Activated B cell treated with CpG ODN at 0.5 μM for 24 hours (primary cell): ENCODE measurements at regions not wholly inside any gene's neighbourhood (a gene's known extent, or its start where the extent isn't known, plus 50 kb on each side); places are given as distances from the start of the nearest gene placed in this dataset.

Experiments
- ATAC-seq: fragments of 200-7000 bp; cut with Tn5 transposase; one replicate; pipeline ENCODE4 v1.10.0; 2021; ENCODE audit warnings: low read depth, mild to moderate bottlenecking, moderate library complexity
- CTCF ChIA-PET: fragments of 350-600 bp; sonication (Branson Sonifier 250); formaldehyde crosslinking; loops from one replicate; lab custom pipeline; 2021; ENCODE audit warnings: antibody characterized with exemption; lab: Charles Lee
- POLR2A ChIA-PET: fragments of 350-600 bp; sonication (Branson Sonifier 250); formaldehyde crosslinking; loops from one replicate; lab custom pipeline; 2021; ENCODE audit warnings: antibody characterized with exemption; lab: Charles Lee
- DNase-seq: peaks from one replicate; pipeline ENCODE4 v3.0.0; 2022
- H3K27ac Mint-ChIP-seq: one replicate; pipeline ENCODE4 v1.8.0; 2020; ENCODE audit warnings: mixed read lengths
- H3K27me3 Mint-ChIP-seq: one replicate; pipeline ENCODE4 v1.8.0; 2021; ENCODE audit warnings: mixed read lengths
- H3K36me3 Mint-ChIP-seq: one replicate; pipeline ENCODE4 v1.8.0; 2021; ENCODE audit warnings: low read depth, mixed read lengths
- H3K4me1 Mint-ChIP-seq: one replicate; pipeline ENCODE4 v1.8.0; 2021; ENCODE audit warnings: mixed read lengths
- H3K4me3 Mint-ChIP-seq: one replicate; pipeline ENCODE4 v1.8.0; 2020; ENCODE audit warnings: mild to moderate bottlenecking, mixed read lengths
- H3K9me3 Mint-ChIP-seq: one replicate; pipeline ENCODE4 v1.8.0; 2020; ENCODE audit warnings: mixed read lengths
- intact Hi-C: fragments of 100-400 bp; cut with micrococcal nuclease; formaldehyde crosslinking; loops from one replicate; pipeline ENCODE4 v1.15.1; 2024
- TF ChIP-seq, protein P1 (sequence below): fragments of 200-600 bp; IDR thresholded peaks from one replicate; pipeline ENCODE4 v1.8.0; 2022; ENCODE audit warnings: antibody characterized with exemption, mild to moderate bottlenecking

DNA sequence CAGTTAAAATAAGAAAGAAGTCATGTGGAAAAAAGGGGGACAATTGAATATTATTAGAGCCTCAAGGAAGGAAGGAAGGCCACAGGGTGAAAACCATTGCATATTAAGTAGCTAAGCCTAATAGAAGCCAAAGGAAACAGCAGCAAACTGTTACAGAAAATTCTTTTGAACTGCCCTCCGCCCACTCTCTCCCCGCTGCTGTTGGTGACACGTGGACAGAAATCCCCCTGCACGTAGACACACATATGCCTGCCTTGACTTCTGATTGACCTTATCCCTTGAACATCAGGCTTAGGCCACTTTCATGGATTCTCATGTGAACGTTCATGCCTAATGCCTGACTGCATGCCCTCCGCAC lies 229.1 kb downstream of the KCNRG start:
- Mint-ChIP-seq H3K9me3 (no peaks in the 10 kb centered on the region), H3K4me3 (peak overlapping the region; percentile 2), H3K27me3 (no peaks in the 10 kb centered on the region), H3K36me3 (no peaks in the 10 kb centered on the region), H3K27ac (peak overlapping the region; percentile 91), H3K4me1 (peaks cover 40% of the 10 kb centered on the region)
- intact Hi-C loops = loop anchor here (2.0 kb wide), 4 partner anchors 18 to 668 kb away; no protein-coding TSS in a partner anchor
- ChIA-PET POLR2A (interaction anchor here (1.0 to 2.7 kb wide), 19 partner anchors 8 to 670 kb away, joined by 3 to 136 read pairs (median 6); partner anchors contain the start of genes RNASEH2B and TRIM13), CTCF (interaction anchor here (0.9 to 1.6 kb wide), 7 partner anchors 8 to 557 kb away, joined by 3 to 6 read pairs (median 4); no protein-coding TSS in a partner anchor)
- ATAC-seq (no peak), DNase-seq (no peak)
- TF ChIP-seq, protein P1, sequence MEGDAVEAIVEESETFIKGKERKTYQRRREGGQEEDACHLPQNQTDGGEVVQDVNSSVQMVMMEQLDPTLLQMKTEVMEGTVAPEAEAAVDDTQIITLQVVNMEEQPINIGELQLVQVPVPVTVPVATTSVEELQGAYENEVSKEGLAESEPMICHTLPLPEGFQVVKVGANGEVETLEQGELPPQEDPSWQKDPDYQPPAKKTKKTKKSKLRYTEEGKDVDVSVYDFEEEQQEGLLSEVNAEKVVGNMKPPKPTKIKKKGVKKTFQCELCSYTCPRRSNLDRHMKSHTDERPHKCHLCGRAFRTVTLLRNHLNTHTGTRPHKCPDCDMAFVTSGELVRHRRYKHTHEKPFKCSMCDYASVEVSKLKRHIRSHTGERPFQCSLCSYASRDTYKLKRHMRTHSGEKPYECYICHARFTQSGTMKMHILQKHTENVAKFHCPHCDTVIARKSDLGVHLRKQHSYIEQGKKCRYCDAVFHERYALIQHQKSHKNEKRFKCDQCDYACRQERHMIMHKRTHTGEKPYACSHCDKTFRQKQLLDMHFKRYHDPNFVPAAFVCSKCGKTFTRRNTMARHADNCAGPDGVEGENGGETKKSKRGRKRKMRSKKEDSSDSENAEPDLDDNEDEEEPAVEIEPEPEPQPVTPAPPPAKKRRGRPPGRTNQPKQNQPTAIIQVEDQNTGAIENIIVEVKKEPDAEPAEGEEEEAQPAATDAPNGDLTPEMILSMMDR = no peak

DNA sequence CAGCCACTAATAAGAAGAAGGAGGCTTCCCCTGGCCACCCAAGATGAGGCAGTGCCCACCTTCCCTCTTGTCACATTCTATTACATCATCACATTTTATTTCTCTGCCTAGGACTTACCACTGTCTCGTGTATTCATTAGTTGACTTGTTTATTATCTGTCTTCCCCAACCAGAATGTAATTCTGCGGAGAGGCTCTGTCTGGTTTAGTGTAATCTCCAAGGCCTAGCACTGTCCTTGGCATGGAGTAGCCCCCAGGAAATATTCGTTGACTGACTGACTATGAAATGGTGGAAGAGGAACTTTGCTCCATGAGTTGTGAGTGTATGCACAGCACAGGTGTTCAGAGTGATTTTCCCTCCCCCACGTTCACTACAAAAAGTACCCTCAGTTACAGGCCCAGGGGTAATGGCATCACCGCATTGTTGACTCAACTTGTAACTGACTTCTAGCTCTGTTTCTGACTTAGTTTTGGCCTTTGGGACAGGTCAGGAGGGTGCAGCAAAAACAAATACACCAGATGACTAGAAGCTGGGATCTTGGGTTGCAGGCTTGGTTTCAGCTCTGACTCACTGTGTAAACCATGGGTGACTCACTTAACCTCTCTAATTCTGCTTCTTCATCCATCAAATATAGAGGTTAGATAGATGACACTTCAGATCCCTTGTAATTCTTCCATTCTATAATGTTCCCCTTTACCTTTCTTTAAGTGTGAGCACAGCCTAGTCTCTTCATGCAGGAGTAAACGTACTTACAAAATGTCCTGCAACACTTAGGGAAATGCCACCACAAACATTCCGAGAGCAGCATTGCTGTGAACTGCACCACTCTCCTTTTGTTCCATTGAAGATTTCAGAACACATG lies 229.7 kb downstream of the KCNRG start:
- no peaks in the 10 kb centered on the region for H3K36me3 Mint-ChIP-seq

DNA sequence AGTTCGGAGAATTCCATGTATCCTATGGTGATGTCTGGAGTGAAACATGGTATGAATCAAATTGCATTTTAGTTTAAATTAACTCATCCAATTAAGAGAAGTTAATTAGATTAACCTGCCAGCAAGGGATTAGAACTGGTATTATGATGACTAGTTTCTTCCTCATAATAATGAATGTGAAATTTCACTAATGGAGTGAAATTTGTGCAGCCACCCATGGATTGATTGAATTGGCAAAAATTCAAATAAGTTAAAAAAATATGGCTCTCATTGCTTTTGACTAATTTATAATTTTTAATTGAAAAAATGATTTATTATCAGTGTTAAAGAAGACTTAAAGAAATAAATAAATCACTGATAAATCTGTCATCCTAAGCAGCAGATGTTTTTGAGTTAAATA lies 232.0 kb downstream of the KCNRG start:
- Mint-ChIP-seq H3K27ac (no peak overlapping the region), H3K4me1 (peaks cover 45% of the 10 kb centered on the region), H3K9me3 (no peaks in the 10 kb centered on the region), H3K36me3 (no peaks in the 10 kb centered on the region), H3K27me3 (no peaks in the 10 kb centered on the region), H3K4me3 (no peak overlapping the region)
- no peak for DNase-seq
- no peak for ATAC-seq
- TF ChIP-seq, protein P1 = no peak
- ChIA-PET CTCF (no interaction called here), POLR2A (no interaction called here)
- intact Hi-C loops = loop anchor here (5.0 kb wide), 1 partner anchor 35 kb away; no protein-coding TSS in a partner anchor

More for the DNA sequence above, 229.7 kb downstream of the KCNRG start:
- ChIA-PET POLR2A (interaction anchor here (0.7 to 2.7 kb wide), 26 partner anchors 8 to 670 kb away, joined by 3 to 136 read pairs (median 5); partner anchors contain the start of genes RNASEH2B and TRIM13), CTCF (interaction anchor here (0.9 to 1.6 kb wide), 9 partner anchors 8 to 667 kb away, joined by 3 to 6 read pairs (median 4); no protein-coding TSS in a partner anchor)
- no peaks in the 10 kb centered on the region for H3K27me3 Mint-ChIP-seq
- H3K4me3 Mint-ChIP-seq = peak overlapping the region; percentile 2
- ATAC-seq (peak; percentile 92), DNase-seq (no peak)
- intact Hi-C loops = loop anchor here (1.0 to 5.0 kb wide), 8 partner anchors 8 to 668 kb away; no protein-coding TSS in a partner anchor
- H3K9me3 Mint-ChIP-seq = no peaks in the 10 kb centered on the region
- H3K27ac Mint-ChIP-seq = peak overlapping the region; percentile 91
- TF ChIP-seq, protein P1 = no peak
- peaks cover 40% of the 10 kb centered on the region for H3K4me1 Mint-ChIP-seq

DNA sequence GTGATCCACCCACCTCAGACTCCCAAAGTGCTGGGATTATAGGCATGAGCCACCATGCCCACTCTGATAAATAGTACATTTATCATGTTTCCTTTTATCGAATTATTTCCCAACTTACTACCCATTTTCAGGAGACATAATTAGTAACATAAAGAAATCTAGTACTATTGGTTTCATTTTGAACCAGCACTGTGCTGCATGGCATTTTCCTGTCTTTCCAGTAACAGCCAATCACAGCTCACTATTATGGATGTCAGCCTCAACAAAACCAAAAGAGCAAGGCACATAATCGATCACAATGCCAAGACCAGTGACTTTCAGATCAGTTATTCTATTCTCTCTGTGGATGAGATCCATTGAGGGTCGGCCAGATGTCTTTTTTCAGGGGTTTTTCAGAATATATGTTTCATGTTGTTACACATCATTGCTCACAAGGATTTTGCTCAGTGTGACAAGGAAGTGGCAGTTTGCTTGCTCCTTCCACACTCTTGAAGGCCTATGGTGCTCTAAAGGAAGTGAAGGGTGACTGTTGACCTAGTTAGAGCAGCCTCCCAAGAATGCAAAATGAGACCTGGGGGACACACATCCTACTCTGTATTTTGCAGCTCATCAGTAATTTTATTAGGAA lies 233.4 kb downstream of the KCNRG start:
- no peaks in the 10 kb centered on the region for H3K36me3 Mint-ChIP-seq
- no peaks in the 10 kb centered on the region for H3K9me3 Mint-ChIP-seq
- CTCF ChIA-PET = no interaction called here
- TF ChIP-seq, protein P1 = no peak
- H3K4me3 Mint-ChIP-seq = no peak overlapping the region
- POLR2A ChIA-PET = interaction anchor here (1.6 kb wide), 1 partner anchor 9 kb away, joined by 3 read pairs; no protein-coding TSS in a partner anchor
- no peaks in the 10 kb centered on the region for H3K27me3 Mint-ChIP-seq
- intact Hi-C loops = loop anchor here (5.0 kb wide), 1 partner anchor 34 kb away; no protein-coding TSS in a partner anchor
- DNase-seq (no peak), ATAC-seq (no peak)
- no peak overlapping the region for H3K27ac Mint-ChIP-seq
- peaks cover 45% of the 10 kb centered on the region for H3K4me1 Mint-ChIP-seq
